ENCODE measurements at regions not wholly inside any gene's neighbourhood (a gene's known extent, or its start where the extent isn't known, plus 50 kb on each side); places are given as distances from the start of the nearest gene placed in this dataset.

DNA sequence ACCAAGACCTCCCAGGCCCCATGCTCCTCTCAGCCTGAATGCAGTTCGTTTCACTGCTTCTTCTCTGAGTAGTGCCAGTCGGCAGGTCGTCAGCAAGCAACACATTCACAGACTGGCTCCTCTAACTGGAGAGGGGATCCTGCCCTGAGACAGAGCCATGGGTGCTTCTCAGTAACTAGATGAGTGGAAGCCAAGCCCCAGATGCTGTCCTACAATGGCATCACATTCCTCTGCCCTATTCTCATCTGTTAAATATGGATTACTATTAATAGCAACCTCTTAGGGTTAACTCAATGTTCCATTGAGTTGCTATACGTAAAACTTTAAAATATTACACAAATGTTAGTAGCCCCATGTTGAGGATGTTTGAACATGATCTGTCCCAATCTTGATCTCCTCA, 84.2 kb upstream of the S1PR1 start:
- WGBS, 2 donors, result 93% methylated on average over 4 of the region's 4 CpGs
- TF ChIP-seq, protein P1, sequence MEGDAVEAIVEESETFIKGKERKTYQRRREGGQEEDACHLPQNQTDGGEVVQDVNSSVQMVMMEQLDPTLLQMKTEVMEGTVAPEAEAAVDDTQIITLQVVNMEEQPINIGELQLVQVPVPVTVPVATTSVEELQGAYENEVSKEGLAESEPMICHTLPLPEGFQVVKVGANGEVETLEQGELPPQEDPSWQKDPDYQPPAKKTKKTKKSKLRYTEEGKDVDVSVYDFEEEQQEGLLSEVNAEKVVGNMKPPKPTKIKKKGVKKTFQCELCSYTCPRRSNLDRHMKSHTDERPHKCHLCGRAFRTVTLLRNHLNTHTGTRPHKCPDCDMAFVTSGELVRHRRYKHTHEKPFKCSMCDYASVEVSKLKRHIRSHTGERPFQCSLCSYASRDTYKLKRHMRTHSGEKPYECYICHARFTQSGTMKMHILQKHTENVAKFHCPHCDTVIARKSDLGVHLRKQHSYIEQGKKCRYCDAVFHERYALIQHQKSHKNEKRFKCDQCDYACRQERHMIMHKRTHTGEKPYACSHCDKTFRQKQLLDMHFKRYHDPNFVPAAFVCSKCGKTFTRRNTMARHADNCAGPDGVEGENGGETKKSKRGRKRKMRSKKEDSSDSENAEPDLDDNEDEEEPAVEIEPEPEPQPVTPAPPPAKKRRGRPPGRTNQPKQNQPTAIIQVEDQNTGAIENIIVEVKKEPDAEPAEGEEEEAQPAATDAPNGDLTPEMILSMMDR (IDR thresholded peaks at IDR 0.05; ENCODE audit: control extremely low read depth, extremely low read depth), result no peak
- ATAC-seq (ENCODE audit: insufficient read depth, low FRiP score) (no peak), DNase-seq (no peak)
- Histone ChIP-seq H3K9me3 (ENCODE audit: control insufficient read depth in 4 of 4, insufficient read depth in 3 of 4, low read length in 3 of 4) (no peaks in the 10 kb centered on the region), H3K27ac (ENCODE audit: low read depth in 1 of 2, low read length in 1 of 2) (no peak overlapping the region), H3K4me3 (no peak overlapping the region), H3K36me3 (ENCODE audit: control insufficient read depth in 4 of 4, insufficient read depth in 4 of 4, low read length in 4 of 4) (no peaks in the 10 kb centered on the region), H3K27me3 (ENCODE audit: control insufficient read depth in 3 of 3, insufficient read depth in 3 of 3, low read length in 2 of 3) (no peaks in the 10 kb centered on the region), H3K9ac (ENCODE audit: insufficient read depth in 1 of 2, low read length in 2 of 2) (no peak overlapping the region), H3K4me1 (ENCODE audit: control insufficient read depth in 5 of 5, insufficient read depth in 5 of 5, low read length in 5 of 5) (peaks cover 0 to 40% (median 12%) of the 10 kb centered on the region in 5 donors)

DNA sequence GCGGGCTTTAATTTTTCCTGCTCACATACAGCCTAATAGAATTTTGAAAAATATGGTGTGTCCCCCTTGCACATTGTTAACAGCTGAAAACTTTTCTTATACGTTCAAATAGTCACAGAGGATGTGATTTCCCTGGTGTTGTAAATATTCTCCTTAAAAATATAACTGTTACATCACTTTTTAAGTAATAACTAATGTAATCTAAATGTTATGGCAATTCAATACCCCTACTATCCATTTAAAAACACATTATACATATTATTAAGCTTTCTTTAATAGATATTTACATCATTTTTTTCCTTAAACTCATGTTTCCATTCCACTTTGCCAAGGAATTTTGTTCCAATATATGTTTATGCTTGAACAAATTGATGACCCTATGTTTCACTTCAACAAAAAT, 85.5 kb upstream of the S1PR1 start:
- Histone ChIP-seq H3K4me3 (no peak overlapping the region), H3K36me3 (ENCODE audit: control insufficient read depth in 4 of 4, insufficient read depth in 4 of 4, low read length in 4 of 4) (no peaks in the 10 kb centered on the region), H3K9me3 (ENCODE audit: control insufficient read depth in 4 of 4, insufficient read depth in 3 of 4, low read length in 3 of 4) (no peaks in the 10 kb centered on the region), H3K27me3 (ENCODE audit: control insufficient read depth in 3 of 3, insufficient read depth in 3 of 3, low read length in 2 of 3) (no peaks in the 10 kb centered on the region), H3K9ac (ENCODE audit: insufficient read depth in 1 of 2, low read length in 2 of 2) (no peak overlapping the region), H3K4me1 (ENCODE audit: control insufficient read depth in 5 of 5, insufficient read depth in 5 of 5, low read length in 5 of 5) (peaks cover 0 to 40% (median 12%) of the 10 kb centered on the region in 5 donors), H3K27ac (ENCODE audit: low read depth in 1 of 2, low read length in 1 of 2) (peak overlapping the region in 1 of 2 donors; percentile 33)
- TF ChIP-seq, protein P1 (IDR thresholded peaks at IDR 0.05; ENCODE audit: control extremely low read depth, extremely low read depth), result no peak
- peak in 2 of 3 donors; percentile 89 to 91 for DNase-seq
- no peak for ATAC-seq (ENCODE audit: insufficient read depth, low FRiP score)
- WGBS, 2 donors, result 86 to 88% methylated on average over 2 of the region's 2 CpGs

DNA sequence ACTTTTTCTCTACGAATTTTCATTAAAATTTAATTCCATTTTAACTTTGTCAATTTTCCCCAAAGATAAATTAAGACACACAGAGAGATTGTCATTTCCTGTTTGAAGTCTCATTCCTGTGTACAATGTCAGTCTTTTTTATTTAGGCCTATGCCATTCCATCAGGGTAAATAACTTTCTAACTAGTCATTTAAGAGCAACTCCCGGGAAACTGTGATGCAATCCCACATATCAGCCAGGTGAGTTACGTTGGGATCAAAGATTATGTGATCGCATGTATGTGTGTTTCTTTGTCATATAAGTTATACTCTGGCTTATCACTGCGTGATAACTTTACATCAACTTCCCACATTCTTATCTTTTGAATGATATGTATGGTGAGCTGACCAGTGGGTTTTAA, 86.1 kb upstream of the S1PR1 start:
- Histone ChIP-seq H3K36me3 (ENCODE audit: control insufficient read depth in 4 of 4, insufficient read depth in 4 of 4, low read length in 4 of 4) (no peaks in the 10 kb centered on the region), H3K27me3 (ENCODE audit: control insufficient read depth in 3 of 3, insufficient read depth in 3 of 3, low read length in 2 of 3) (no peaks in the 10 kb centered on the region), H3K4me1 (ENCODE audit: control insufficient read depth in 5 of 5, insufficient read depth in 5 of 5, low read length in 5 of 5) (peaks cover 0 to 40% (median 12%) of the 10 kb centered on the region in 5 donors), H3K9ac (ENCODE audit: insufficient read depth in 1 of 2, low read length in 2 of 2) (no peak overlapping the region), H3K9me3 (ENCODE audit: control insufficient read depth in 4 of 4, insufficient read depth in 3 of 4, low read length in 3 of 4) (no peaks in the 10 kb centered on the region), H3K27ac (ENCODE audit: low read depth in 1 of 2, low read length in 1 of 2) (peak overlapping the region in 1 of 2 donors; percentile 33), H3K4me3 (no peak overlapping the region)
- ATAC-seq (ENCODE audit: insufficient read depth, low FRiP score) (no peak), DNase-seq (no peak)
- TF ChIP-seq, protein P1 (IDR thresholded peaks at IDR 0.05; ENCODE audit: control extremely low read depth, extremely low read depth), result no peak
- 70 to 77% methylated on average over 5 of the region's 5 CpGs for WGBS, 2 donors

DNA sequence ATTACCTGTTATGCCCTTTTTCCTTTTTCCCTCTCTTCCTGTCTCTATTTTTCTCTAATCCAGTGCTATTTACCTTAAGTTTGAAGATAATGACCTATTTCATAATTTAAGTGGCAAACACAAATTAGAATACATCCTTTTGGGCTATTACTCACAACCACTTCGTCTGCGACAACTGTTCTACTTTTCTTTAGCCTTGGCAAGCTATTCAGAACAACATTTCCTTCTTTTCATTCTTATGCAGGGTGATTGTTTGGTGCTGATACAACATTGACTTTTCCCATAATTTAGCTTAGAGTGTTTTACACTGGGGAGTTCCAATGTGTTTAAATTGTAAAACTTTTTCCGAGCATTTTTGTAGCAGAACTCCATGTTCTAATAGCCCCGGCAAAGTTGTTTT, 86.6 kb upstream of the S1PR1 start:
- Histone ChIP-seq H3K4me1 (ENCODE audit: control insufficient read depth in 5 of 5, insufficient read depth in 5 of 5, low read length in 5 of 5) (peaks cover 0 to 40% (median 12%) of the 10 kb centered on the region in 5 donors), H3K9ac (ENCODE audit: insufficient read depth in 1 of 2, low read length in 2 of 2) (no peak overlapping the region), H3K27me3 (ENCODE audit: control insufficient read depth in 3 of 3, insufficient read depth in 3 of 3, low read length in 2 of 3) (no peaks in the 10 kb centered on the region), H3K9me3 (ENCODE audit: control insufficient read depth in 4 of 4, insufficient read depth in 3 of 4, low read length in 3 of 4) (no peaks in the 10 kb centered on the region), H3K4me3 (no peak overlapping the region), H3K36me3 (ENCODE audit: control insufficient read depth in 4 of 4, insufficient read depth in 4 of 4, low read length in 4 of 4) (no peaks in the 10 kb centered on the region), H3K27ac (ENCODE audit: low read depth in 1 of 2, low read length in 1 of 2) (no peak overlapping the region)
- TF ChIP-seq, protein P1 (IDR thresholded peaks at IDR 0.05; ENCODE audit: control extremely low read depth, extremely low read depth), result no peak
- ATAC-seq (ENCODE audit: insufficient read depth, low FRiP score), result no peak
- DNase-seq, result peak in 1 of 3 donors; percentile 55
- WGBS, 2 donors, result 61 to 77% methylated on average over 4 of the region's 4 CpGs

Data from lung (tissue), 11 donors.